HEK293 (cell line): ENCODE measurements at regions not wholly inside any gene's neighbourhood (a gene's known extent, or its start where the extent isn't known, plus 50 kb on each side); places are given as distances from the start of the nearest gene placed in this dataset.

ENCODE experiments used
- CTCF ChIA-PET: fragments of 350-600 bp; formaldehyde crosslinking; extraction: SDS; loops from one replicate; lab custom pipeline; 2021; ENCODE audit warnings: antibody characterized with exemption; lab: Yijun Ruan, JAX
- POLR2A ChIA-PET: fragments of 300-600 bp; formaldehyde crosslinking; extraction: SDS; loops from one replicate; lab custom pipeline; 2020; ENCODE audit warnings: antibody characterized with exemption, inconsistent platforms; lab: Yijun Ruan, JAX
- H3K27ac ChIP-seq: fragments of 200-500 bp; sonication (Bioruptor generic); 2 replicates; pipeline ENCODE4 v1.5.1; 2014; ENCODE audit warnings: low read depth, low read length, control low read depth, inconsistent platforms; ENCODE audit errors: extremely low read depth
- H3K36me3 ChIP-seq, 2 experiments: fragments of 200-500 bp in 1 of 2; sonication (Bioruptor generic) in 1 of 2; 1 replicate in 1 of 2; 2 replicates in 1 of 2; pipeline ENCODE4 v1.5.1; 2014 to 2017; ENCODE audit warnings: inconsistent platforms in 2 of 2, low read length in 2 of 2; ENCODE audit not compliant: control insufficient read depth in 2 of 2, insufficient read depth in 1 of 2
- H3K4me1 ChIP-seq: fragments of 200-500 bp; sonication (Bioruptor generic); 2 replicates; pipeline ENCODE4 v1.5.1; 2014; ENCODE audit warnings: mild to moderate bottlenecking, low read length, inconsistent platforms; ENCODE audit not compliant: control insufficient read depth, insufficient read depth
- H3K4me3 ChIP-seq: 2 replicates; pipeline ENCODE4 v1.5.1; 2011; ENCODE audit warnings: low read depth, mild to moderate bottlenecking, control low read depth, low read length, moderate library complexity
- H3K9me3 ChIP-seq: fragments of 200-500 bp; sonication (Bioruptor generic); 2 replicates; pipeline ENCODE4 v1.5.1; 2014; ENCODE audit warnings: low read depth, low read length, inconsistent platforms; ENCODE audit not compliant: control insufficient read depth, insufficient read depth
- HOXA7 ChIP-seq: sonication (generic); formaldehyde crosslinking; IDR thresholded peaks from 2 replicates; pipeline ENCODE4 v1.8.1; 2022; ENCODE audit warnings: missing genetic modification reagents, borderline replicate concordance
- PRDM2 ChIP-seq: fragments of 450-650 bp; formaldehyde crosslinking; IDR thresholded peaks from 2 replicates; pipeline ENCODE4 v1.5.1; 2016; ENCODE audit warnings: missing biosample characterization, missing genetic modification characterization, borderline replicate concordance
- SP3 ChIP-seq: fragments of 450-650 bp; formaldehyde crosslinking; IDR thresholded peaks from 2 replicates; pipeline ENCODE4 v1.5.1; 2016; ENCODE audit warnings: missing biosample characterization, missing genetic modification characterization
- YY2 ChIP-seq: fragments of 450-650 bp; formaldehyde crosslinking; IDR thresholded peaks from 2 replicates; pipeline ENCODE4 v1.5.1; 2016; ENCODE audit warnings: missing biosample characterization, missing genetic modification characterization
- ZFP3 ChIP-seq: fragments of 450-650 bp; formaldehyde crosslinking; IDR thresholded peaks from 2 replicates; pipeline ENCODE4 v1.5.1; 2016; ENCODE audit warnings: low read depth, missing biosample characterization, missing genetic modification characterization
- ZFP41 ChIP-seq: fragments of 450-650 bp; formaldehyde crosslinking; IDR thresholded peaks from 2 replicates; pipeline ENCODE4 v1.5.1; 2016; ENCODE audit warnings: missing biosample characterization, missing genetic modification characterization, borderline replicate concordance
- ZNF202 ChIP-seq: fragments of 450-650 bp; formaldehyde crosslinking; IDR thresholded peaks from 2 replicates; pipeline ENCODE4 v1.5.1; 2016; ENCODE audit warnings: missing biosample characterization, missing genetic modification characterization, borderline replicate concordance
- ZNF350 ChIP-seq: fragments of 450-650 bp; formaldehyde crosslinking; IDR thresholded peaks from 2 replicates; pipeline ENCODE4 v1.5.0; 2017; ENCODE audit warnings: missing biosample characterization, mild to moderate bottlenecking, missing genetic modification characterization
- ZNF366 ChIP-seq: fragments of 450-650 bp; formaldehyde crosslinking; conservative IDR thresholded peaks from 2 replicates; pipeline ENCODE4 v1.5.1; 2016; ENCODE audit warnings: missing biosample characterization, missing genetic modification characterization
- ZNF473 ChIP-seq: fragments of 450-650 bp; formaldehyde crosslinking; IDR thresholded peaks from 2 replicates; pipeline ENCODE4 v1.5.1; 2017; ENCODE audit warnings: missing biosample characterization, missing genetic modification characterization
- ZNF518A ChIP-seq: fragments of 450-650 bp; formaldehyde crosslinking; conservative IDR thresholded peaks from 2 replicates; pipeline ENCODE4 v1.5.1; 2016; ENCODE audit warnings: low read depth, missing biosample characterization, missing genetic modification characterization
- ZNF791 ChIP-seq: fragments of 450-650 bp; formaldehyde crosslinking; IDR thresholded peaks from 2 replicates; pipeline ENCODE4 v1.5.1; 2016; ENCODE audit warnings: missing biosample characterization, missing genetic modification characterization
- TF ChIP-seq, protein P1 (sequence below): fragments of 450-650 bp; formaldehyde crosslinking; IDR thresholded peaks from 2 replicates; pipeline ENCODE4 v1.5.1; 2017; ENCODE audit warnings: missing biosample characterization, missing genetic modification characterization
- TF ChIP-seq, protein P2 (sequence below): fragments of 450-650 bp; formaldehyde crosslinking; IDR thresholded peaks from 2 replicates; pipeline ENCODE4 v1.5.1; 2016; ENCODE audit warnings: missing biosample characterization, missing genetic modification characterization
- TF ChIP-seq, protein P3 (sequence below): fragments of 450-650 bp; IDR thresholded peaks from 2 replicates; pipeline ENCODE4 v1.5.1; 2018; ENCODE audit warnings: missing biosample characterization, mild to moderate bottlenecking, missing genetic modification characterization
- TF ChIP-seq, protein P4 (sequence below): fragments of 450-650 bp; formaldehyde crosslinking; IDR thresholded peaks from 2 replicates; pipeline ENCODE4 v1.5.1; 2017; ENCODE audit warnings: missing biosample characterization, mild to moderate bottlenecking, missing genetic modification characterization, moderate library complexity

GRCh38 chr12:94062796-94063635 lies 85.4 kb upstream of the PLXNC1 start:
- no peak for TF ChIP-seq SP3 (tag by site-specific recombination)
- TF ChIP-seq ZNF350 (tag by site-specific recombination): no peak
- TF ChIP-seq, protein P1, sequence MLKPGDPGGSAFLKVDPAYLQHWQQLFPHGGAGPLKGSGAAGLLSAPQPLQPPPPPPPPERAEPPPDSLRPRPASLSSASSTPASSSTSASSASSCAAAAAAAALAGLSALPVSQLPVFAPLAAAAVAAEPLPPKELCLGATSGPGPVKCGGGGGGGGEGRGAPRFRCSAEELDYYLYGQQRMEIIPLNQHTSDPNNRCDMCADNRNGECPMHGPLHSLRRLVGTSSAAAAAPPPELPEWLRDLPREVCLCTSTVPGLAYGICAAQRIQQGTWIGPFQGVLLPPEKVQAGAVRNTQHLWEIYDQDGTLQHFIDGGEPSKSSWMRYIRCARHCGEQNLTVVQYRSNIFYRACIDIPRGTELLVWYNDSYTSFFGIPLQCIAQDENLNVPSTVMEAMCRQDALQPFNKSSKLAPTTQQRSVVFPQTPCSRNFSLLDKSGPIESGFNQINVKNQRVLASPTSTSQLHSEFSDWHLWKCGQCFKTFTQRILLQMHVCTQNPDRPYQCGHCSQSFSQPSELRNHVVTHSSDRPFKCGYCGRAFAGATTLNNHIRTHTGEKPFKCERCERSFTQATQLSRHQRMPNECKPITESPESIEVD: no peak
- no peak for TF ChIP-seq ZNF791
- TF ChIP-seq, protein P2, sequence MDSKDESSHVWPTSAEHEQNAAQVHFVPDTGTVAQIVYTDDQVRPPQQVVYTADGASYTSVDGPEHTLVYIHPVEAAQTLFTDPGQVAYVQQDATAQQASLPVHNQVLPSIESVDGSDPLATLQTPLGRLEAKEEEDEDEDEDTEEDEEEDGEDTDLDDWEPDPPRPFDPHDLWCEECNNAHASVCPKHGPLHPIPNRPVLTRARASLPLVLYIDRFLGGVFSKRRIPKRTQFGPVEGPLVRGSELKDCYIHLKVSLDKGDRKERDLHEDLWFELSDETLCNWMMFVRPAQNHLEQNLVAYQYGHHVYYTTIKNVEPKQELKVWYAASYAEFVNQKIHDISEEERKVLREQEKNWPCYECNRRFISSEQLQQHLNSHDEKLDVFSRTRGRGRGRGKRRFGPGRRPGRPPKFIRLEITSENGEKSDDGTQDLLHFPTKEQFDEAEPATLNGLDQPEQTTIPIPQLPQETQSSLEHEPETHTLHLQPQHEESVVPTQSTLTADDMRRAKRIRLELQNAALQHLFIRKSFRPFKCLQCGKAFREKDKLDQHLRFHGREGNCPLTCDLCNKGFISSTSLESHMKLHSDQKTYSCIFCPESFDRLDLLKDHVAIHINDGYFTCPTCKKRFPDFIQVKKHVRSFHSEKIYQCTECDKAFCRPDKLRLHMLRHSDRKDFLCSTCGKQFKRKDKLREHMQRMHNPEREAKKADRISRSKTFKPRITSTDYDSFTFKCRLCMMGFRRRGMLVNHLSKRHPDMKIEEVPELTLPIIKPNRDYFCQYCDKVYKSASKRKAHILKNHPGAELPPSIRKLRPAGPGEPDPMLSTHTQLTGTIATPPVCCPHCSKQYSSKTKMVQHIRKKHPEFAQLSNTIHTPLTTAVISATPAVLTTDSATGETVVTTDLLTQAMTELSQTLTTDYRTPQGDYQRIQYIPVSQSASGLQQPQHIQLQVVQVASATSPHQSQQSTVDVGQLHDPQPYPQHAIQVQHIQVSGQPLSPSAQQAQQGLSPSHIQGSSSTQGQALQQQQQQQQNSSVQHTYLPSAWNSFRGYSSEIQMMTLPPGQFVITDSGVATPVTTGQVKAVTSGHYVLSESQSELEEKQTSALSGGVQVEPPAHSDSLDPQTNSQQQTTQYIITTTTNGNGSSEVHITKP (tag by site-specific recombination): no peak
- no peak for TF ChIP-seq ZNF473 (tag by site-specific recombination)
- no peak for TF ChIP-seq ZFP41 (tag by site-specific recombination)
- TF ChIP-seq HOXA7: no peak
- no peak for TF ChIP-seq ZFP3
- no peak for TF ChIP-seq YY2 (tag by site-specific recombination)
- TF ChIP-seq ZNF202 (tag by site-specific recombination): no peak
- TF ChIP-seq, protein P3, sequence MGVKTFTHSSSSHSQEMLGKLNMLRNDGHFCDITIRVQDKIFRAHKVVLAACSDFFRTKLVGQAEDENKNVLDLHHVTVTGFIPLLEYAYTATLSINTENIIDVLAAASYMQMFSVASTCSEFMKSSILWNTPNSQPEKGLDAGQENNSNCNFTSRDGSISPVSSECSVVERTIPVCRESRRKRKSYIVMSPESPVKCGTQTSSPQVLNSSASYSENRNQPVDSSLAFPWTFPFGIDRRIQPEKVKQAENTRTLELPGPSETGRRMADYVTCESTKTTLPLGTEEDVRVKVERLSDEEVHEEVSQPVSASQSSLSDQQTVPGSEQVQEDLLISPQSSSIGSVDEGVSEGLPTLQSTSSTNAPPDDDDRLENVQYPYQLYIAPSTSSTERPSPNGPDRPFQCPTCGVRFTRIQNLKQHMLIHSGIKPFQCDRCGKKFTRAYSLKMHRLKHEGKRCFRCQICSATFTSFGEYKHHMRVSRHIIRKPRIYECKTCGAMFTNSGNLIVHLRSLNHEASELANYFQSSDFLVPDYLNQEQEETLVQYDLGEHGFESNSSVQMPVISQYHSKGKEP (tag by site-specific recombination): no peak
- TF ChIP-seq PRDM2 (tag by site-specific recombination): no peak
- TF ChIP-seq, protein P4, sequence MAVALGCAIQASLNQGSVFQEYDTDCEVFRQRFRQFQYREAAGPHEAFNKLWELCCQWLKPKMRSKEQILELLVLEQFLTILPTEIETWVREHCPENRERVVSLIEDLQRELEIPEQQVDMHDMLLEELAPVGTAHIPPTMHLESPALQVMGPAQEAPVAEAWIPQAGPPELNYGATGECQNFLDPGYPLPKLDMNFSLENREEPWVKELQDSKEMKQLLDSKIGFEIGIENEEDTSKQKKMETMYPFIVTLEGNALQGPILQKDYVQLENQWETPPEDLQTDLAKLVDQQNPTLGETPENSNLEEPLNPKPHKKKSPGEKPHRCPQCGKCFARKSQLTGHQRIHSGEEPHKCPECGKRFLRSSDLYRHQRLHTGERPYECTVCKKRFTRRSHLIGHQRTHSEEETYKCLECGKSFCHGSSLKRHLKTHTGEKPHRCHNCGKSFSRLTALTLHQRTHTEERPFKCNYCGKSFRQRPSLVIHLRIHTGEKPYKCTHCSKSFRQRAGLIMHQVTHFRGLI: no peak
- no peak for TF ChIP-seq ZNF366 (tag by site-specific recombination)
- TF ChIP-seq ZNF518A (tag by site-specific recombination): no peak
- no peaks in the 10 kb centered on the region for H3K36me3 ChIP-seq
- H3K27ac ChIP-seq: no peak overlapping the region
- ChIA-PET CTCF (no interaction called here), POLR2A (no interaction called here)
- H3K4me1 ChIP-seq: no peaks in the 10 kb centered on the region
- no peaks in the 10 kb centered on the region for H3K9me3 ChIP-seq
- H3K4me3 ChIP-seq: no peak overlapping the region
